LNCaP clone FGC (cell line): ENCODE measurements at regions not wholly inside any gene's neighbourhood (a gene's known extent, or its start where the extent isn't known, plus 50 kb on each side); places are given as distances from the start of the nearest gene placed in this dataset.

Source experiments
- DNase-seq: peaks from one replicate; pipeline ENCODE4 v3.0.0-alpha.2; 2011; ENCODE audit warnings: low read depth
- H3K4me3 ChIP-seq: 2 replicates; pipeline ENCODE4 v1.5.1; 2011; ENCODE audit warnings: mild to moderate bottlenecking, low read depth, low read length, control low read depth
- TF ChIP-seq, protein P1 (sequence below): IDR thresholded peaks from 2 replicates; pipeline ENCODE4 v1.5.1; 2012; ENCODE audit warnings: mild to moderate bottlenecking; ENCODE audit not compliant: control insufficient read depth, insufficient read depth; ENCODE audit errors: extremely low read depth

DNA sequence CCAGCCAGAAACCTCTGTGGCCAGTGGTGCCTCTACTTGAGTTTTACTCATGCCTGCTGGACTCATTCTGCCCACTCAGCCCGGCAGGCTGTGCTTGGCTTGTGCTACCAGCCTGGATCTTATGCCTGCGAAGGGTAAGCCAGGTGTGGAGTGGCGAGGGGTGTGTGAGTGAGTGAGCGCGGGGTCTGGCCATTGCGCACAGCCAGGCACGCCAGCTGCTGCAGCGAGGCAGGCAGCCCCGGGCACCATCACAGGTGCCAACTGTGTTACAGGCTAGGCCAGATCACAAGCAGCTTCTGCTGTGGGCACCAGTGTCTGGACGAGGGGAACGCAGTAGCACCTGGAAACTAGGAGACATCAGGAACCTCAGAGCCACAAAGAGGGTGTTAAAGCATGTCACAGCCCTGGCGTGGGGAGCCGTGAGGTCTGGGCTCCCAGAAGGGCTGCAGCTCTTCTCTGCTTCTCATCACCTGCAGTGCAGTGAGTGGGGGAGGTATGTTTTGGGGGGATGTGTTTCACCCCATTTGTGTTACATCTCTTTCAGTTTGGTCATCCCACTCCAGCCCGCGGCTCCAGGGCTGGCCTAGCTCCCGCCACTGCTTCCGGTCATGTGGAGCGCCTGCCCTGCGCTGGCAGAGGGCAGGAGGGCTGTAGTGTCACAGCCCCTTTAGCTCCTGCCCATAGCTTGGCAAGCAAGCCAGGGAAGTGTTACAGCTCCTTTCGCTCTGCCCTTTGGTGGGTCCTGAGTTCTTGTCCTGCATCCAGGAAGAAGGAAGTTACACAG, 379.7 kb upstream of the IMPG1 start:
- H3K4me3 ChIP-seq = no peak overlapping the region
- DNase-seq = no peak
- TF ChIP-seq, protein P1, sequence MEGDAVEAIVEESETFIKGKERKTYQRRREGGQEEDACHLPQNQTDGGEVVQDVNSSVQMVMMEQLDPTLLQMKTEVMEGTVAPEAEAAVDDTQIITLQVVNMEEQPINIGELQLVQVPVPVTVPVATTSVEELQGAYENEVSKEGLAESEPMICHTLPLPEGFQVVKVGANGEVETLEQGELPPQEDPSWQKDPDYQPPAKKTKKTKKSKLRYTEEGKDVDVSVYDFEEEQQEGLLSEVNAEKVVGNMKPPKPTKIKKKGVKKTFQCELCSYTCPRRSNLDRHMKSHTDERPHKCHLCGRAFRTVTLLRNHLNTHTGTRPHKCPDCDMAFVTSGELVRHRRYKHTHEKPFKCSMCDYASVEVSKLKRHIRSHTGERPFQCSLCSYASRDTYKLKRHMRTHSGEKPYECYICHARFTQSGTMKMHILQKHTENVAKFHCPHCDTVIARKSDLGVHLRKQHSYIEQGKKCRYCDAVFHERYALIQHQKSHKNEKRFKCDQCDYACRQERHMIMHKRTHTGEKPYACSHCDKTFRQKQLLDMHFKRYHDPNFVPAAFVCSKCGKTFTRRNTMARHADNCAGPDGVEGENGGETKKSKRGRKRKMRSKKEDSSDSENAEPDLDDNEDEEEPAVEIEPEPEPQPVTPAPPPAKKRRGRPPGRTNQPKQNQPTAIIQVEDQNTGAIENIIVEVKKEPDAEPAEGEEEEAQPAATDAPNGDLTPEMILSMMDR = no peak

DNA sequence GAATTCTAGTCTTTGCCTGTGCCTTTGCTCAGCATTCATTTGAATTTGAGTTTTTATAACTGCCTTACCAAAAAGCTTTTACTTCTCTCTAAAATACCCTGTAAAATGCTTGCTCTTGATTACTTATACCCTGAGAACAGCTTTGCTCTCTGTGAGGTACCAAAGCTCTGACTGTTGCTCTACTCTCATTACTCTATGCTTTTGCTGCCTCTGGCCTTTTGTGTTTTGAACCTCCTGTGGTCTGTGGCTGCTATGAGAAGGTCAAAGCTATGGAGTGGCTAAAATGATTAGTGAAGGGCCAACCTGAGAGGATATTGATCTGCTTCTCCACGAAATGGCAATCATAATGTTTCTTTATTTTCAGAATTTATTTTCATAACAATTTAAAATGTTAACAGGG, 375.6 kb upstream of the IMPG1 start:
- DNase-seq = no peak
- TF ChIP-seq, protein P1 = no peak
- no peak overlapping the region for H3K4me3 ChIP-seq

DNA sequence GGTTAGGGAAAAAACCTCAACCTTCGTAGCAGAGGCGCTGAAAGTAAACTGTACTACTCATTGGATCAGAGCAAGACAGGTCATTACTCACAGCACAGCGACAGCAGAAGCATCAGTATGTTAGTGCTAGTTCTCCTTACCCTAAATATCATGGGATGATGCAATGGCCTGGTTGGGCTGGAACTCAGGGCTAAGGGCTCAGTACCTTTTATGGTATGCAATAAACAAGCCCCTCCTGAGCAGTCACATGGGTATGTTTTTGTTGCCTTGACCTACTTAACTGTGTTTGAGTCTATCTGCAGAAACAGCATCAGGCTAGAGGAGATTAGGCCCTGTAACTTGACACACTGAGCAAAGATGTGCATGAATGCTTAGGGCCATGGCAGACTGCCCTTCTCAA, 369.4 kb upstream of the IMPG1 start:
- no peak overlapping the region for H3K4me3 ChIP-seq
- DNase-seq = no peak
- TF ChIP-seq, protein P1 = no peak

DNA sequence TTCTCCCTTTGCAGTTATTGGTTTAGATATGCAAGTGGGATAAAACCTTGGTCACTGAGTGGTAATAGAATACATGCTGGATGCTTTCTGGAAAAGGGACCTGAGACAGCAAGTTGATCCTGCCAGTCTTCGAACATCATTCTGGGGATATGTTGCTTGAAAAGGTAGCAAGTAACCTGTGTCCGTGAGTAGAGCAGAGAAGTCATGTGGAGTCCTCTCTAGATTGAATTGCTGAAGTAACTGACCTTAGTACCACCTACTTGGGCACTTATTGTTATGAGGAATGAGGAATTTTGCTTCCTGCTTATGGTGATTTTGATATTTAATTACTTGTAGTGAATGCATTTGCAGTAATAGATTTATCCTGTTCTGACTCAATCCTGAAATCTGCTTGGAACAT, 367.3 kb upstream of the IMPG1 start:
- DNase-seq = no peak
- H3K4me3 ChIP-seq = no peak overlapping the region
- TF ChIP-seq, protein P1 = no peak

DNA sequence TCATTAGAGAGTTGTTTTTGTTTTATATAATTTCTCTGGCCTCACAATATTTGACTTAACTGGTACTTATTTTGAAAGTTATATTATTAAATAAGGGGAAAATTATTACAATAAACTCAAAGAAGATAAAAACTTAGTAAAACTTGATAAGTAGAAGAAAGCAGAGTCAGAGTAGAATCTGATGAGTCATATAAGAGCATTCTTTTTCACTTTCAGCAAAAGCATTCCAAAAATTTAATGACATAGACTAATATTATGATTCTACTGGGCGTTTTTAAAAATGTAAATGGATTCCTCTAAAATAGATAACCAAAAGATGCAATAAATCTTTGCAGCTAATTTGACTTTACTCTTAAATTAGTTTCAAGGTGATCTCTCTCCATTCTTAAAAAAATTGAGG, 366.3 kb upstream of the IMPG1 start:
- TF ChIP-seq, protein P1 = no peak

DNA sequence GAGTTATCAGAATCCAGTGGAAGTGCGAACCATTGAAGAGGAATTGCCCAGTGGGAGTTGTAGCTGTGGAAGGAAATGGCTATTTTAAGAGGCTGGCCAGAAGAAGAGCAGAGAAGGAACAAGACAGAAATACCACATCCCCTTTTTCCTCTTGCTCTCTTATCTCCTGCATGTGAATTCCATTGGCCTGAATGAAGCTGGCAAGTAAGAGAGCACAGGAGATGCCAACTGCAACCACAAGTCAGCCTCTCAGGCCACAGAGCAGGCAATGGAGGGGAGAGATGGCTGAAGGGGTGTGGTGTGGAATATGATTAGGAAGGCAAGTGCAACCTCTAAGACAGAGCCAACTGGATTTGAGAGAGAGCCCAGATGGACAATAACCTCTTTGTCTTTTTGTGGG, 362.7 kb upstream of the IMPG1 start:
- TF ChIP-seq, protein P1 = no peak
- H3K4me3 ChIP-seq = no peak overlapping the region
- no peak for DNase-seq

More for the DNA sequence above, 366.3 kb upstream of the IMPG1 start:
- DNase-seq = no peak
- H3K4me3 ChIP-seq = no peak overlapping the region
